PC-3 (cell line): ENCODE measurements at regions not wholly inside any gene's neighbourhood (a gene's known extent, or its start where the extent isn't known, plus 50 kb on each side); places are given as distances from the start of the nearest gene placed in this dataset.

Experiments used
- ATAC-seq: fragments of 200-7000 bp; cut with Tn5 transposase; 2 replicates; pipeline ENCODE4 v1.9.1; 2020; ENCODE audit warnings: mild to moderate bottlenecking, moderate library complexity
- BruUV-seq: library from RNA; stranded (reverse); fragments of 400-500 nt; replicated peaks from 2 replicates; lab custom pipeline; 2021; lab: Mats Ljungman, UMichigan
- CTCF ChIA-PET: fragments of 300-600 bp; sonication (Branson Sonifier 250); formaldehyde crosslinking; loops from one replicate; lab custom pipeline; 2022; ENCODE audit warnings: antibody characterized with exemption; lab: Charles Lee
- POLR2A ChIA-PET: fragments of 300-600 bp; sonication (Branson Sonifier 250); formaldehyde crosslinking; loops from one replicate; lab custom pipeline; 2022; ENCODE audit warnings: antibody characterized with exemption; ENCODE audit not compliant: unreplicated experiment; lab: Charles Lee
- DNase-seq: peaks from one replicate; pipeline ENCODE4 v3.0.0-alpha.2; 2015
- H2AFZ ChIP-seq: fragments of 300-600 bp; sonication (generic); 2 replicates; pipeline ENCODE4 v1.6.0; 2016; ENCODE audit warnings: antibody characterized with exemption, low read length
- H3F3A ChIP-seq: fragments of 300-600 bp; sonication (generic); one replicate; pipeline ENCODE4 v1.6.0; 2017; ENCODE audit warnings: antibody characterized with exemption, low read length, control low read depth, mild to moderate bottlenecking; ENCODE audit not compliant: unreplicated experiment
- H3K27ac ChIP-seq: fragments of 300-600 bp; sonication (generic); 2 replicates; pipeline ENCODE4 v1.5.1; 2016; ENCODE audit warnings: mild to moderate bottlenecking, low read length
- H3K27me3 ChIP-seq: fragments of 300-600 bp; sonication (generic); 2 replicates; pipeline ENCODE4 v1.6.1; 2016; ENCODE audit warnings: low read length, mixed read lengths
- H3K36me3 ChIP-seq: fragments of 300-600 bp; sonication (generic); 2 replicates; pipeline ENCODE4 v1.6.1; 2016; ENCODE audit warnings: low read depth, mixed run types, low read length, mixed read lengths
- H3K4me1 ChIP-seq: fragments of 300-600 bp; sonication (generic); 2 replicates; pipeline ENCODE4 v1.5.1; 2016; ENCODE audit warnings: low read length; ENCODE audit not compliant: insufficient read depth
- H3K4me2 ChIP-seq: fragments of 300-600 bp; sonication (generic); 2 replicates; pipeline ENCODE4 v1.6.0; 2016; ENCODE audit warnings: low read length
- H3K4me3 ChIP-seq: fragments of 300-600 bp; sonication (generic); 2 replicates; pipeline ENCODE4 v1.5.1; 2016; ENCODE audit warnings: mild to moderate bottlenecking, low read length, mixed read lengths
- H3K79me2 ChIP-seq: fragments of 300-600 bp; sonication (generic); 2 replicates; pipeline ENCODE4 v1.6.1; 2017; ENCODE audit warnings: low read length, mixed read lengths
- H3K9ac ChIP-seq: fragments of 300-600 bp; sonication (generic); 2 replicates; pipeline ENCODE4 v1.6.0; 2016; ENCODE audit warnings: mild to moderate bottlenecking, low read length
- H3K9me2 ChIP-seq: fragments of 300-600 bp; sonication (generic); replicated peaks from 2 replicates; pipeline ENCODE4 v1.6.1; 2016; ENCODE audit warnings: mixed run types, low read length, mixed read lengths
- H3K9me3 ChIP-seq: fragments of 300-600 bp; sonication (generic); 2 replicates; pipeline ENCODE4 v1.6.1; 2016; ENCODE audit warnings: low read length, mixed read lengths
- H4K20me1 ChIP-seq: fragments of 300-600 bp; sonication (generic); 2 replicates; pipeline ENCODE4 v1.6.1; 2016; ENCODE audit warnings: low read length, mixed read lengths
- EZH2 ChIP-seq: fragments of 300-600 bp; sonication (generic); IDR thresholded peaks from one replicate; pipeline ENCODE4 v1.6.1; 2017; ENCODE audit warnings: antibody characterized with exemption, mild to moderate bottlenecking, low read length; ENCODE audit not compliant: unreplicated experiment
- EZH2phosphoT487 ChIP-seq: fragments of 300-600 bp; sonication (generic); IDR thresholded peaks from 2 replicates; pipeline ENCODE4 v1.6.1; 2018; ENCODE audit warnings: mild to moderate bottlenecking, antibody characterized with exemption, low read length, borderline replicate concordance
- intact Hi-C: fragments of 100-400 bp; cut with micrococcal nuclease; formaldehyde crosslinking; loops from 2 replicates; pipeline ENCODE4 v1.9.0; 2023
- TF ChIP-seq, protein P1 (sequence below): fragments of 300-600 bp; sonication (generic); conservative IDR thresholded peaks from 2 replicates; pipeline ENCODE4 v1.5.1; 2017; ENCODE audit warnings: antibody characterized with exemption, low read depth, mild to moderate bottlenecking, low read length

DNA sequence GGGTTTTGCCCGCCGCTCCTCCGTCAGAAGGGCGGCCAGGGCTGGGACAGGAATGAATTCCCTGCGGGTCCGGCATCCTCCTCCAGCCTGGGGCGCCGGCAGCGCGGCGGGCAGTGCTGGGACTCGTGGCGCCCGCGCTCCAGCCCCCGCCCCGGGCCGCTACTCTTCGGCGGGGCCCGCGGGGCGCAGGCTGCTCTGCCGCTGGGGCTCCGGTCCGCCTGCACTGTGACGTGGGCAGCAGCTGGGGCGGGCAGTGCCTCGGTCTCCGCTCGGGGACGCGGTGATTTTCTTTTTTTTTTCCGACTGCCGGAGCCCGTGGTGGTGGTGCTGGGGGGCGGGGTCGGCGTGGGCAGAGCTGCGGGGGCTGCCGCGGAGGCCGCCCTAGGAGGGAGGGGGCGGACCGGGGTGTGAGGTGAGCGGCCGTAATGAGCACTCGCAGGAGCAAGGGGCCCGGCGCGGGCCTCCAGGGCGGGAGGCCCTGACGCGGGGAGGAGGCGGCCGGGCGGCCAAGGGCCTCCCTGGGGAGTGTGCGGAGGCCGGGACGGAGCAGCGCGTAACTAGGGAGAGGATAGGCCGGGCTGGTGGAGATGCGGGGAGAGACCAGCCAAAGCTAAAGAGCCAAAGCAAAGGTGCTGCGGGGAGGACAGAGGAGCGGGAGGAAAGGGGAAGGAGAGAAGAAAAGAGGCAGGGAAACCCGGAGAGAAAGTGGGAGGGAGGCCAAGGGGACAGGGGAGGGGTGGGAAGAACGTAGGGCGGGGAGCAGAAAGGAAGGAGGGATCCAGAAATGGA, 73.3 kb upstream of the ZBED5 start:
- TF ChIP-seq EZH2 (no peak), EZH2phosphoT487 (no peak)
- TF ChIP-seq, protein P1, sequence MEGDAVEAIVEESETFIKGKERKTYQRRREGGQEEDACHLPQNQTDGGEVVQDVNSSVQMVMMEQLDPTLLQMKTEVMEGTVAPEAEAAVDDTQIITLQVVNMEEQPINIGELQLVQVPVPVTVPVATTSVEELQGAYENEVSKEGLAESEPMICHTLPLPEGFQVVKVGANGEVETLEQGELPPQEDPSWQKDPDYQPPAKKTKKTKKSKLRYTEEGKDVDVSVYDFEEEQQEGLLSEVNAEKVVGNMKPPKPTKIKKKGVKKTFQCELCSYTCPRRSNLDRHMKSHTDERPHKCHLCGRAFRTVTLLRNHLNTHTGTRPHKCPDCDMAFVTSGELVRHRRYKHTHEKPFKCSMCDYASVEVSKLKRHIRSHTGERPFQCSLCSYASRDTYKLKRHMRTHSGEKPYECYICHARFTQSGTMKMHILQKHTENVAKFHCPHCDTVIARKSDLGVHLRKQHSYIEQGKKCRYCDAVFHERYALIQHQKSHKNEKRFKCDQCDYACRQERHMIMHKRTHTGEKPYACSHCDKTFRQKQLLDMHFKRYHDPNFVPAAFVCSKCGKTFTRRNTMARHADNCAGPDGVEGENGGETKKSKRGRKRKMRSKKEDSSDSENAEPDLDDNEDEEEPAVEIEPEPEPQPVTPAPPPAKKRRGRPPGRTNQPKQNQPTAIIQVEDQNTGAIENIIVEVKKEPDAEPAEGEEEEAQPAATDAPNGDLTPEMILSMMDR: no peak
- peak overlapping the region; percentile 93 for H3K27ac ChIP-seq
- peaks cover 23% of the 10 kb centered on the region for H3K79me2 ChIP-seq
- ChIA-PET CTCF (interaction anchor here (0.7 to 1.4 kb wide), 7 partner anchors 56 to 588 kb away, joined by 3 to 21 read pairs (median 4); partner anchors contain the start of gene EIF4G2), POLR2A (interaction anchor here (0.5 to 1.2 kb wide), 8 partner anchors 25 to 1149 kb away, joined by 3 to 12 read pairs (median 4); partner anchors contain the start of gene EIF4G2)
- H4K20me1 ChIP-seq: no peaks in the 10 kb centered on the region
- peak overlapping the region; percentile 68 for H3K4me3 ChIP-seq
- ATAC-seq (peak; percentile 36), DNase-seq (peak; percentile 74)
- peak overlapping the region; percentile 80 for H2AFZ ChIP-seq
- H3K36me3 ChIP-seq: no peaks in the 10 kb centered on the region
- no peaks in the 10 kb centered on the region for H3K27me3 ChIP-seq
- H3K4me2 ChIP-seq: peak overlapping the region; percentile 81
- no peaks in the 10 kb centered on the region for H3K9me3 ChIP-seq
- H3K9ac ChIP-seq: peak overlapping the region; percentile 87
- intact Hi-C loops: loop anchor here (1.0 to 5.0 kb wide), 4 partner anchors 31 to 146 kb away; partner anchors contain the start of genes EIF4G2 and ZBED5
- no TSS peak for BruUV-seq
- peaks cover 11% of the 10 kb centered on the region for H3F3A ChIP-seq
- H3K9me2 ChIP-seq: no peaks in the 10 kb centered on the region
- peaks cover 67% of the 10 kb centered on the region for H3K4me1 ChIP-seq

DNA sequence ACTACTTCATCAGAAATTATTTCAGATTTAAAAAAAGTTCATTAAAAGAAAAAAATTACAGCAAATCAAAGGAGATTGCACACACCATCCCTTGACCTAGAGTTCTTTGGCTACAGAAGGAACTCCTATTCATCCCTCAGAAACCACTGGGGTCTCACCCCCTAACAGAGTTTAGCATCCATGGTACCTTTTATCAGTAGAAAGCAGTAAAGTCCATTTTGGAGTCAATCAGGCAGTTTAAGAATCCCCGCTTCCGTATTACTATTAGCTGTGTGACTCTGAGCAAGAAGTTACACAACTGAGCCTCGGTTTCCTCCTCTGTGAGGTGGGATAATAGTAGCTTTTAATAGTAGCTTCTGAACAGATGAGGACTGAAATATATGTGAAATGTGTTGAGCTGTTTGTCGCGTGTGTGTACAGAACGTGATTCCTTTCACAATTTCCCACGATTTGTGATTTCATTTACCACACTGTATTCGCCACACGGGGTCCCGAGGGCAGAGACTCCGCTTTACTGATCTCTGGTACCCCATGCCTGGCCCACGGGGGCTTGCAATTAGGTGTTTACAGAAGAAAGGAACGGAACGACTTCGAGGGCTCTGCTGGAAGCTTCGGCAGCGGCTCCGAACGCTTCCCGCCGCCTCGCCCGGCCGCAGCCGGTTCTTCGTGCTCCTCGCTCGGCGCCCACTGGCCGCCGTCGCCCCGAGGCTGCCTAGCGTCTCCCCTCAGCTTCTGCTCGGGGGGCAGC, 72.5 kb upstream of the ZBED5 start:
- Histone ChIP-seq H3K4me1 (peaks cover 75% of the 10 kb centered on the region), H2AFZ (peak overlapping the region; percentile 80), H3K4me3 (peak overlapping the region; percentile 68), H3K9ac (peak overlapping the region; percentile 87), H3K9me3 (no peaks in the 10 kb centered on the region), H3K79me2 (peaks cover 23% of the 10 kb centered on the region), H3K27me3 (no peaks in the 10 kb centered on the region), H3K4me2 (peak overlapping the region; percentile 81), H3K27ac (peak overlapping the region; percentile 93), H3K9me2 (no peaks in the 10 kb centered on the region), H4K20me1 (no peaks in the 10 kb centered on the region), H3F3A (peaks cover 11% of the 10 kb centered on the region), H3K36me3 (no peaks in the 10 kb centered on the region)
- BruUV-seq: TSS peak; percentile 71
- DNase-seq (peak; percentile 17), ATAC-seq (peak; percentile 0; the same call in 1 of the 2 replicates)
- intact Hi-C loops: loop anchor here (2.0 to 5.0 kb wide), 2 partner anchors 122 to 147 kb away; partner anchors contain the start of gene EIF4G2
- ChIA-PET POLR2A (interaction anchor here (0.7 to 0.9 kb wide), 2 partner anchors 12 to 121 kb away, joined by 4 to 6 read pairs; partner anchors contain the start of gene EIF4G2), CTCF (interaction anchor here (0.8 to 1.4 kb wide), 4 partner anchors 55 to 589 kb away, joined by 3 to 12 read pairs (median 4); partner anchors contain the start of gene EIF4G2)
- TF ChIP-seq EZH2 (no peak), EZH2phosphoT487 (no peak)
- TF ChIP-seq, protein P1: no peak
